ENCODE measurements at regions not wholly inside any gene's neighbourhood (a gene's known extent, or its start where the extent isn't known, plus 50 kb on each side); places are given as distances from the start of the nearest gene placed in this dataset.

GRCh38 chr5:166493612-166494011 lies 1797.8 kb upstream of the WWC1 start:
- TF ChIP-seq CTCF (IDR thresholded peaks at IDR 0.05; ENCODE audit: insufficient read depth, low read length) = no peak
- no peak overlapping the region for H3K4me3 ChIP-seq (ENCODE audit: low read depth, low read length)
- DNase-seq (ENCODE audit: low read depth) = no peak

GRCh38 chr5:166497496-166498104 lies 1793.8 kb upstream of the WWC1 start:
- DNase-seq (ENCODE audit: low read depth) = no peak
- H3K4me3 ChIP-seq (ENCODE audit: low read depth, low read length) = no peak overlapping the region
- TF ChIP-seq CTCF (IDR thresholded peaks at IDR 0.05; ENCODE audit: insufficient read depth, low read length) = no peak

DNA sequence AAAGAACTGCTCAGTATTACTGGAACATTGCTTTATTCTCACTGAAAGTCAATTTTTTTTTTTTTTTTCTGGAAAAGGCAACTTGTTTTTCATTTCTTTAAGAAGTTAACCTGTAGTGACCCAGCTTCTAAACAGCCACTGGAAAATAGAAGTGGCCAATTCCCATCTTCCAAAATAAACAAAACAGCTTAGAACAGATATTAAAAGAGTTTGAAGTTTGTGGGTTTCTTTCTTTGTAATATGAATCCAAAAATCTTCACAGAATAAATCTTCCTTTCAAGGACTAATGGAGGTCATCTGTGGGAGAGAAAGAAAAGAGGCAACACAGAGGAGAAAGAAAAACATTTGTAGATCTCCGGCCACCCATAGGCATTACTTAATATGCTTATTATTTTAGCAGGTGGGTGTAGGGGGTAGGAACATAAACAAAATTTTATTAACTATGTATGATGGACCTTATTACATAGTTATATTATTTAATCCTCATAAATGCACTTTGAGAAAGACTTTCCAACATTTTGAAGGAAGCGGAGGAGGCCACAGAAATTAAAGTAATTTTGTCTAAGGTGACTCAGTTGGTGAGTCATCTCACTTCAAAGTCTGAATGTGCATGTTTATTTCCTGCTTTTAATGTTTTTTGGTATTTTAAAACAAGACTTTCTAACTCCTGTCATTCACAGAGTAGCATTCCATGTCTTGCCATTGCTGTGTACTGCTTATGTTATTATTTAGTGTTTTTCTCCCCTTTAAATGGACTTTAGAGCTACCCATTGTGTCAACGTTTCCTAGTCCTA lies 1791.8 kb upstream of the WWC1 start:
- TF ChIP-seq CTCF (IDR thresholded peaks at IDR 0.05; ENCODE audit: insufficient read depth, low read length) = no peak
- no peak for DNase-seq (ENCODE audit: low read depth)
- no peak overlapping the region for H3K4me3 ChIP-seq (ENCODE audit: low read depth, low read length)

- DNase-seq (ENCODE audit: low read depth) = no peak
- H3K4me3 ChIP-seq (ENCODE audit: low read depth, low read length) = no peak overlapping the region
- no peak for TF ChIP-seq CTCF (IDR thresholded peaks at IDR 0.05; ENCODE audit: insufficient read depth, low read length)
Observed at GRCh38 chr5:166503506-166503905, 1787.9 kb upstream of the WWC1 start.

- TF ChIP-seq CTCF (IDR thresholded peaks at IDR 0.05; ENCODE audit: insufficient read depth, low read length) = no peak
- no peak for DNase-seq (ENCODE audit: low read depth)
- H3K4me3 ChIP-seq (ENCODE audit: low read depth, low read length) = no peak overlapping the region
Observed at GRCh38 chr5:166505067-166505466, 1786.4 kb upstream of the WWC1 start.

DNA sequence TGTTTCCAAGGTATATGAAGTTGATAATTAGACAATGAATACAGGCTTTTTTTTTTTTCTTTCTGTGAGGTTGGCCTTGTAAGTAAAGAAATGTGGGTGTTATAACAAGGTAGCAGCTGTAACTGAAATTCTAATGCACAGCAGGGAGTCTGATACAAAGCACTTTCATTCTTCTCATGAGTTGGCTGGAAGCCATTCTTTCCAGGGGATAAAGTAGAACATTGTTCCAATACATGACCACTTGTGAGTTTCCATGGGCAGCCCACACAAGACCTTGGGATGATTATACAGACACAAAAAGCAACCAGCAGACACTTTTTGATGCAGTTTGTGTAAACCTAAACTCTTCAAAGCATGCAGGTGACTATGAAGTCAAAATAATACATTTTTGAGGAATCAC lies 1785.9 kb upstream of the WWC1 start:
- DNase-seq (ENCODE audit: low read depth) = no peak
- no peak overlapping the region for H3K4me3 ChIP-seq (ENCODE audit: low read depth, low read length)

More for the DNA sequence above, 1785.9 kb upstream of the WWC1 start:
- TF ChIP-seq CTCF (IDR thresholded peaks at IDR 0.05; ENCODE audit: insufficient read depth, low read length) = no peak
